DND-41 (cell line): ENCODE measurements at regions not wholly inside any gene's neighbourhood (a gene's known extent, or its start where the extent isn't known, plus 50 kb on each side); places are given as distances from the start of the nearest gene placed in this dataset.

Experiments used
- ATAC-seq: fragments of 200-7000 bp; cut with Tn5 transposase; 3 replicates; pipeline ENCODE4 v1.9.1; 2021; ENCODE audit warnings: low read depth; ENCODE audit not compliant: insufficient read depth
- DNase-seq: peaks from one replicate; pipeline ENCODE4 v3.0.0-alpha.2; 2020
- H2AFZ ChIP-seq: 2 replicates; pipeline ENCODE4 v1.6.0; 2012; ENCODE audit warnings: low read depth, low read length
- H3K27ac ChIP-seq: 2 replicates; pipeline ENCODE4 v1.5.1; 2012; ENCODE audit warnings: low read length, inconsistent platforms
- H3K27me3 ChIP-seq: fragments of 200-600 bp; sonication (generic); 2 replicates; pipeline ENCODE4 v1.6.0; 2012; ENCODE audit warnings: low read length, mild to moderate bottlenecking, inconsistent platforms; ENCODE audit not compliant: insufficient read depth, poor library complexity
- H3K36me3 ChIP-seq: 2 replicates; pipeline ENCODE4 v1.5.1; 2012; ENCODE audit warnings: low read length, inconsistent platforms; ENCODE audit not compliant: insufficient read depth
- H3K4me1 ChIP-seq: 2 replicates; pipeline ENCODE4 v1.5.1; 2012; ENCODE audit warnings: mild to moderate bottlenecking, low read length; ENCODE audit not compliant: insufficient read depth
- H3K4me2 ChIP-seq: 2 replicates; pipeline ENCODE4 v1.6.0; 2012; ENCODE audit warnings: mild to moderate bottlenecking, moderate library complexity, low read length, inconsistent platforms; ENCODE audit not compliant: insufficient read depth
- H3K4me3 ChIP-seq, 2 experiments: fragments of 200-600 bp in 1 of 2; shearing (Covaris generic) in 1 of 2; 2 replicates each; pipeline ENCODE4 v1.5.1; 2012 to 2016; ENCODE audit warnings: inconsistent platforms in 2 of 2, low read length in 2 of 2, mild to moderate bottlenecking in 2 of 2, low read depth in 1 of 2, moderate library complexity in 1 of 2
- H3K79me2 ChIP-seq: 2 replicates; pipeline ENCODE4 v1.6.0; 2012; ENCODE audit warnings: low read length, inconsistent platforms; ENCODE audit not compliant: insufficient read depth
- H3K9ac ChIP-seq: 2 replicates; pipeline ENCODE4 v1.6.0; 2012; ENCODE audit warnings: low read depth, mild to moderate bottlenecking, inconsistent platforms, low read length, moderate library complexity
- H3K9me3 ChIP-seq: 2 replicates; pipeline ENCODE4 v1.5.1; 2012; ENCODE audit warnings: low read length, moderate library complexity, mild to moderate bottlenecking, inconsistent platforms; ENCODE audit not compliant: insufficient read depth, severe bottlenecking
- H4K20me1 ChIP-seq: 2 replicates; pipeline ENCODE4 v1.6.0; 2012; ENCODE audit warnings: low read length; ENCODE audit not compliant: insufficient read depth
- CTCF ChIP-seq: IDR thresholded peaks from 2 replicates; pipeline ENCODE4 v1.5.1; 2012; ENCODE audit warnings: borderline replicate concordance, low read length, moderate library complexity, mild to moderate bottlenecking; ENCODE audit not compliant: poor library complexity, severe bottlenecking; ENCODE audit errors: extremely low read depth
- EZH2 ChIP-seq: IDR thresholded peaks from 3 replicates; pipeline ENCODE4 v1.6.1; 2012; ENCODE audit warnings: borderline replicate concordance, low read depth, mild to moderate bottlenecking, moderate library complexity, low read length, inconsistent platforms; ENCODE audit not compliant: severe bottlenecking

DNA sequence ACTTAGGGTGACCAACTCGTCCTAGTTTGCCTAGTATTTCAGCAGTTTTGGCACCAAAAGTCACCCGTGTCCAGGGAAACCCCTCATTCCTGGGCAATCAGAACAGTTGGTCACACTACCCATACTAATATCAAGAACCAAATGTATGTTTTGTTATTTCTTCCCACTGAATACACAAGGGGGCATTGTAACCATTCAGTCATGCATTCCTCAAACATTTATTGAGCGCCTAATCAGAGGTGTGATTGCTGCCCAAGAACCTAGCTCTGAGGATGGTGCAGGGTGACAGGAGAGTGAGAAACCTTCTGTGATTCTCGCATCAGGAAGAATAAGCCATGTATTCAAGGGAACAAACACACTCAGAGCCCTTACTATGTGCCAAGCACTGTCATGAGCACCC, 69.8 kb upstream of the RAI2 start:
- ATAC-seq: no peak

GRCh38 chrX:17923546-17923945, 62.4 kb upstream of the RAI2 start:
- H3K4me3 ChIP-seq: no peak overlapping the region
- H3K27me3 ChIP-seq: no peaks in the 10 kb centered on the region
- ATAC-seq: 0 out of 3 replicates have a peak, but pooled peaks have one; percentile 24
- no peak overlapping the region for H3K4me2 ChIP-seq
- no peaks in the 10 kb centered on the region for H4K20me1 ChIP-seq
- no peaks in the 10 kb centered on the region for H3K36me3 ChIP-seq
- H3K9ac ChIP-seq: no peak overlapping the region
- H3K27ac ChIP-seq: no peak overlapping the region
- no peak for TF ChIP-seq EZH2
- TF ChIP-seq CTCF: no peak
- DNase-seq: no peak
- H3K4me1 ChIP-seq: no peaks in the 10 kb centered on the region
- H3K9me3 ChIP-seq: no peaks in the 10 kb centered on the region
- no peak overlapping the region for H2AFZ ChIP-seq
- H3K79me2 ChIP-seq: no peaks in the 10 kb centered on the region

More for the DNA sequence above, 69.8 kb upstream of the RAI2 start:
- Histone ChIP-seq H3K4me1 (no peaks in the 10 kb centered on the region), H3K27ac (no peak overlapping the region), H2AFZ (no peak overlapping the region), H3K27me3 (no peaks in the 10 kb centered on the region), H3K36me3 (no peaks in the 10 kb centered on the region), H3K4me2 (no peak overlapping the region), H3K79me2 (no peaks in the 10 kb centered on the region), H3K9ac (no peak overlapping the region), H3K9me3 (no peaks in the 10 kb centered on the region), H4K20me1 (no peaks in the 10 kb centered on the region), H3K4me3 (no peak overlapping the region)
- TF ChIP-seq EZH2 (no peak), CTCF (no peak)
- no peak for DNase-seq

DNA sequence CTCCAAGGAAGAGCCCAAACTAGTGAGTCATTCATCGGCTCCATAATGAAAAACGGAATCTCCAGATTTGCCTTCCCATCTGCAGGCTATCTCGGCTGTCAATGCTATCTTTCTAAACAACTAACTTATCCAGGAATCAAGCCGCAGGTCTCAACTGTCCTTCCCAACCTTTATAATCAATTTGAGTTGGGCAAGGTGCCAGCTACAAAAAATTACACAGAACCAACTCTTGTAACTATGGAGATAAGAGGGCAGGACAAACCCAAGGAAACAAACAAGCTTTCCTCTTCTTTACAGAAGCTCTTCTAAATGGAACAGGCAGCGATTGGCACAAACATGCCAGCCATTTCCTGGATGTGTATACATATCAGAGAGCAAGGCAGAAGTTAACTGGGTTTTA, 61.2 kb upstream of the RAI2 start:
- Histone ChIP-seq H2AFZ (no peak overlapping the region), H4K20me1 (no peaks in the 10 kb centered on the region), H3K79me2 (no peaks in the 10 kb centered on the region), H3K4me3 (no peak overlapping the region), H3K4me2 (no peak overlapping the region), H3K27me3 (no peaks in the 10 kb centered on the region), H3K4me1 (no peaks in the 10 kb centered on the region), H3K9me3 (no peaks in the 10 kb centered on the region), H3K36me3 (no peaks in the 10 kb centered on the region), H3K9ac (no peak overlapping the region), H3K27ac (no peak overlapping the region)
- DNase-seq (no peak), ATAC-seq (no peak)
- TF ChIP-seq CTCF (no peak), EZH2 (no peak)
